H1 (cell line): ENCODE measurements at regions not wholly inside any gene's neighbourhood (a gene's known extent, or its start where the extent isn't known, plus 50 kb on each side); places are given as distances from the start of the nearest gene placed in this dataset.

Experiments
- GTF2F1 ChIP-seq: IDR thresholded peaks from 2 replicates; pipeline ENCODE4 v1.6.1; 2012; ENCODE audit warnings: low read depth, low read length, improper control_type of control experiment, borderline replicate concordance
- POLR2AphosphoS5 ChIP-seq: IDR thresholded peaks from 2 replicates; pipeline ENCODE4 v1.6.1; 2011; ENCODE audit warnings: low read depth, low read length
- TAF1 ChIP-seq: IDR thresholded peaks from 2 replicates; pipeline ENCODE4 v1.6.1; 2011; ENCODE audit warnings: mild to moderate bottlenecking, low read depth, low read length
- YY1 ChIP-seq: IDR thresholded peaks from 2 replicates; pipeline ENCODE4 v1.6.1; 2011; ENCODE audit warnings: low read depth, mild to moderate bottlenecking, low read length

DNA sequence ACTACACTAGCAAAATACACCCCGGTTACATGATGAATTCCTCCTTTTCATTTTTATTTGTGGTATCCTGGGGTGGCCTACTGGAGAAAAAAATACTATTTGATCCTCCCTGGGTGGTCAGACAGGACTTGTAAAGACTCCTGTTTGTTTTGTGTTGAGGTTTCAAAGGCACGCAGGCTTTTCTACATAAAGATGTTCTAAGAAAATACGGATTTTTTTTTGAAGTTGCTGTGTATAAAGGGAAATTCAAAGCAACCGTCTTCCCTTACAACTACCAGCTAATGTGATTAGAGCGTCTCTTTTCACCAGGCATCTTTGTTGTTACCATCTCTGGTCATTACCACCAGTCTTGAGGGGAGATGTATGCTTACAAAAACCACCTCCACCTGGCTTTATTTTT, 187.1 kb downstream of the SOX4 start (continued):
- no peak for TF ChIP-seq GTF2F1
- TF ChIP-seq TAF1: no peak
- TF ChIP-seq YY1: no peak
- TF ChIP-seq POLR2AphosphoS5: no peak
